NCI-H2227 (cell line): ENCODE measurements at regions not wholly inside any gene's neighbourhood (a gene's known extent, or its start where the extent isn't known, plus 50 kb on each side); places are given as distances from the start of the nearest gene placed in this dataset.

ENCODE experiments used
- DNase-seq: peaks from one replicate; lab custom pipeline; 2025; ENCODE audit not compliant: unreplicated experiment; lab: John Stamatoyannopoulos, UW

DNA sequence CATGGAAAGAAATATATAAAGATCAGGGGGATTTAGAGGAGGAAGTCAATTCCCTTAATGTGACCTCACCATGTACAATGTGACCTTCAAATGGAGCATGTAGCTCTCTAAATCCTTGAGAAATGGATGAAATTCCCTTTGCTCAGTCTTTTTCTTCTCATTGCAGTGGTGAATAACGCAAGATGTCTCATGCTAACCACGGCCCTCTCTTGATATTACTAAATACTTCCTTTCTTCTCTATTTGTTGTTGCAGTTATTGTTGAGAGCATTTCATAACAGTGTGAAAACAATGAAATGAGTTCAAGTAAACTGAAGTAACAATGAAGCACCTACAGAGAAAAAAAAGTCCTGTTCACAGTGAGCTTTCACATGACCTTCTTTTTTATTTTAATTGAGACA lies 55.6 kb downstream of the ZNF281 start:
- DNase-seq: no peak

DNA sequence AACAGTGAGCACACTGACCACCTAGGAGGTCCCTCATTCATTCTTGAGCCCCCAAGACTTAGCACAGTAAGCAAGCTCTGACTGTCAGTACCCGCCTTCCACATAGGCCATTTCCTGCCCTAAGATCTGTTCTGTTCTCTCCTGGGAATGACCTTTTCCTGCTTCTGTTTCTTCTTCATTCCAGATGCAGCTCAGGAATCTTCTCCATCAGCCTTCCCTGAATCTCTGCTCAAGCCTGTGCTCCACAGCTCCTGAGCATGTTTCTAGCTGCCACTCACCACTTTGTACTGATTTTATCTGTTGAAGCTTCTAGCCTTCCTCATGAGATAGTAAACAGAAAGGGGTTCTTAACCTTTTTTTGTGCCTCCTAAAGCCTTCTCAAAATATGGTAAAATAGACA lies 56.6 kb downstream of the ZNF281 start:
- no peak for DNase-seq

DNA sequence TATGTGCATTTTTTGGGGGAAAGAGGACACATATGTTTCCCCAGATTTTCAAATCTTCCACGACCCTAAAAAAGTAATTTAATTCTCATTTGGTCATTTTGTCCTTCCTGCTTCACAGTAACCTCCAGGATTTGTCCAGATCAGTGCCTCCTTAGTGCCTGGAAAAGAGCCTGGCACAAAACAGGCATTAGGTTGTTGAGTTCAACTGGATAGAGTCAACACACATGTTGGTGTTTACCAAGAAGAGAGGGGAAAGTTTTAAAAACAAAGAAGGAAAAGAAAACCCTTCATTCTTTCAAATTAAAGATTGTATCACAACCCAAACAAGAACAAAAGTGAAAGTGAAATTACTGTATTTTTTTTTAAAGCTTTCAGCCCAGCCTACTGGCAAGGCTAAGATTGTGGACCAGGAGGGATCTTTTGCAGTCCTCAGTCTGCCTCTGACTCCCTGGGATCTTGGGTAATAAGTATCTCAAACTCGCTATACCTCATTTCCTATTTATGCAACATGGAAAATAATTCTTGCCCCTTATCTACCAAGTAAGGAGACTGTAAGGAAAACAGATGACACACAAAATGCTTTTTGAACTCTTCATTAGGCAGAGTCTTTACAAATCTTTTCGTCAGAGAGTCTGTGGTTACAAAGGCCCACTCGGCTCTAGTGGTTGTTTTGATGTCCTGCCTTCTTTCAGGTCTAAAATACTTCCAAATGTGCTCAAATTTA lies 57.8 kb downstream of the ZNF281 start:
- no peak for DNase-seq

DNA sequence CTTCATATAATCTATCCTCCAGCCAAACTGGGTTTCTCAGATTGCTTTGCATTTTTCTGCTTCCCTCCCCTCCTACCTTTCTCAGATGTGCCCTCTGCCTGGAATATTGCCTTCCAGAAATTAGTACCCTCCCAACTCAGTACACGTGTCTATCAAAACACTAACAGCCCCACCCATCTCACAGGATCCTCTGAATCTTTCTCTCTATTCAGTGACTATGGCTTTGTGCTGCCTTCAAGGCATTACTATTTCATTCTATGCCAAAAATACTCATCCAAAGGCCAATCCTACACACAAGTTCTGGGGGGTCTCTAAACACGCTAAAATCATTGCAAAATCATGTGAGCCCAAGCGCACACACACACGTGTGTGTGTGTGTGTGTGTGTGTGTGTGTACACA lies 58.4 kb downstream of the ZNF281 start:
- DNase-seq: no peak

DNA sequence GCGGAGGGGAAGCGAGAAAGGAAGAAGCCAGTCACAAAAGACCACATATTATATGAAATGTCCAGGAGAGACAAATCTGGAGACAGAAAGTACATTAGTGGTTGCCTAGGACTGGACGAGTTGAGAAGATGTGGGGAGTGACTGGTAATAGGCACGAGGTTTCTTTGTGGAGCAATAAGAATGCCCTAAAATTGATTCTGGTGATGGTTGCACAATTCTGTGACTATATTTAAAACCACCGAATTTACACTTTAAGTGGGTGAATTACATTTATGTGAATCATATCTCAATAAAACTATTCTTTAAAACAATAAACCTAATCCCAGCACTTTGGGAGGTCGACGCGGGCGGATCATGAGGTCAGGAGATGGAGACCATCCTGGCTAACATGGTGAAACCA lies 63.1 kb downstream of the ZNF281 start:
- no peak for DNase-seq

DNA sequence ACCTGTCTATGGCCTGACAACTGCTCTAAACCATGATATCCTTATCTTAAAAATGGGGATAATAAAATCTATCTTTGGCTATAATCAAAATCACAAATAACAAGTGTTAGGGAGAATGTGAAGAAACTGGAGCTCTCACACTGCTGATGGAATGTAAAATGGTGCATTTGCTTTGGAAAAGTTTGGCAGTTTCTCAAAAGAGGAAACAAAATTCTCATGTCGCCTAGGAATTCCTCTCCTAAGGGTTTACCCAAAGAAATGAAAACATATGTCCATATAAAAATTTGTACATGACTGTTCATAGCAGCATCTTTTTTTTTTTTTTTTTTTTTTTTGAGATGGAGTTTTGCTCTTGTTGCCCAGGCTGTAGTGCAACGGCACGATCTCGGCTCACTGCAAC lies 64.3 kb downstream of the ZNF281 start:
- no peak for DNase-seq

DNA sequence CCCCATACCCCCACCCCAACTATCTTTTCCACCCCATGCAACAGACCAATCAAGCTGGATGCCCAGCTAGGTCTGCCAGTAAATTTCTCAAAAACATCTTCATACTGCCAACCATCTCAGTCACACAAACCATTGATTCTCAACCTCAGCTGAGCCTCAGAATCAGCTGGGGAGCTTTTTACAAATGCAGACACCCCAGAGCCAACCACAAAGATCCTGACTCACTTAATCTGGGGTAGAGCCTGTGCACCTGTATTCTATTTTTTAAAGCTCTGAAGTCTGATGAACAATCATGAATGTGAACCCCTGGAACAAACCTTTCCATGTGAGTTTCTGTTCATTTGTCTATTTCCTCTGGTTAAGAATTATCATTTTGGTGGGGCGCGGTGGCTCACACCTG lies 66.0 kb downstream of the ZNF281 start:
- DNase-seq: no peak

DNA sequence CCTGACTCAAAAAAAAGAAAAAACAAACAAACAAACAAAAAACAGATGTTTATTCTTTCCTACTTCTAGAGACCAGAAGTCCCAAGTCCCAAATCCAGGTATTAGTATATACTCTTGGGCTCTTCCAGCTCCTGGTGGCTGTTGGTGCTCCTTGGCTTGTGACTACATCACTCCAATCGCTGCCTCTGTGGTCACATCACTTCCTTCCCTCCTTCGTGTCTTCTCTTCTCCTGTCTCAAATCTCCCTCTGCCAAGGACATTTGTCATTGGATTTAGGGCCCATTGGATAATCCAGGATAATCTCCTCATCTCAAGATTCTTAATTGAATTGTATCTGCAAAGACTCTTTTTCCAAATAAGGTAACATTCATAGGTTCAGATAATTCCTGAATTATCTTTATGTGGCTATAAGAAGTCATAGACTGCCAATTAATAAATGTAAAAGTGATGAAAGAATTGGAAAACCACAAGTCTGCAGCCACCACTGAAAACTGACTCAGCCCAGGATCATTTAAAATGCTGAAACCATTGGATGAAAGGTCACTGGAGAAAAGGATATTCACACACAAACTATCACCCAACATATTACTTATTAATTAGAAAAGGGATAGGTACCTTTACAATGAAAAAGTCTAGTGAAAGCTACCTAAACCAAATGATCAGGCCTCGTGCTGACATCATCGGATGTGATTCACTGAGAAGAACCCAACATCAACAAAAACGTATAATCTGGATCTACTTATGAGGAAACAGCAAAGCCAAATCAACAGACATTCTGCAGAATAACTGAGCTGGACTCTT lies 67.1 kb downstream of the ZNF281 start:
- DNase-seq: no peak

DNA sequence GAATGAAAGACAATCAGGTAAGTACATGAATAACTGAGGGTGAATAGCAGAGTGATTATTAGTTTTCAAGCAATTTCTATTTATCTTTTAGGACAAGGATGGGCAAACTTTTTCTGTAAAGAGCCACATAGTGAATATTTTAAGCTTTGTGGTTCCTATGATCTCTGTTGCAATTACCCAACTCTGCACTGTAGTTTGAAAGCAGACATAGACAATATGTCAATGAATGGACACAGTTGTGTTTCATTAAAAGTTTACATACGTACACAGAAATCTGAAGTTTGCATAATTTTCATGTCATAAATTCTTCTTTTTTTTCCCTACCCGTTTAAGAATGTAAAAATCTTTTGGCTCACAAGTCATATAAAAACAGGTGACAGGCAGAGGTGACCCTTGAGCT lies 71.4 kb downstream of the ZNF281 start:
- DNase-seq: no peak

DNA sequence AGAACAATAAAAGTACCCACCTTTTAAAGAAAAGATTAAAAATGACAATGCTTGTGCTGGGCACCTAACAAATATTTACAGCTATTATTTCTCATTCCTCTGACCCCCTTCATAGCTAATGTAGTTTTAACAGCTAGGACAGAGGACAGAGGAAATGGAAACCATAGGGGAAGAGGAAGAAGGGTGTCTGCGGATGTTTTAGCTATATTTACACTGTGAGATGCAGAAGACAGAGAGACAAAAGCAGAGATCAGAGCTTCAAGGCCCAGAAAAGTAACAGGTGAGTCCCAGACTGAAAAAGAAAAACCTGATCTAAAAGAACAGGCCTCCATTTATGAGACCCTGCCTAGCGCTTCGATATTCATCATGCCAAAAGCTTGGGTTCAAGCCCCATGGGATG lies 72.0 kb downstream of the ZNF281 start:
- DNase-seq: no peak

DNA sequence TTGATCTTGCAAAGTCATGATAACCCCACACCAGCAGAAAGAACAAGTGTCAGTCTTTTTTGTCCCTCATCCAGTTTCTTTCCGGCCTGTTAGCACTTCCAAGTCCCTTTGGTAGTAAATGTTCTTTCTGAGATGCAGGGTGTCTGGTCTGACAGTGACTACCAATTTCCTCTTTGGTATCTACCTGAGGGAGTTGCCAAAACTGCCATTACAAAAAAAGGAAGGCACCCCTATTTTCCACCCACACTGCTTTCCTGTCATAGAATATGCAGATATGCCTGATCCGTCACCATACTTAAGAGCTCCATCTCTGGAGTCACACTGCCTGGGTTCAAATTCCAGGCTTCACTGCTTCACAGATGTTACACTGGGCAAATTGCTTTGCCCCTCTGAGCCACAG lies 72.4 kb downstream of the ZNF281 start:
- DNase-seq: no peak

DNA sequence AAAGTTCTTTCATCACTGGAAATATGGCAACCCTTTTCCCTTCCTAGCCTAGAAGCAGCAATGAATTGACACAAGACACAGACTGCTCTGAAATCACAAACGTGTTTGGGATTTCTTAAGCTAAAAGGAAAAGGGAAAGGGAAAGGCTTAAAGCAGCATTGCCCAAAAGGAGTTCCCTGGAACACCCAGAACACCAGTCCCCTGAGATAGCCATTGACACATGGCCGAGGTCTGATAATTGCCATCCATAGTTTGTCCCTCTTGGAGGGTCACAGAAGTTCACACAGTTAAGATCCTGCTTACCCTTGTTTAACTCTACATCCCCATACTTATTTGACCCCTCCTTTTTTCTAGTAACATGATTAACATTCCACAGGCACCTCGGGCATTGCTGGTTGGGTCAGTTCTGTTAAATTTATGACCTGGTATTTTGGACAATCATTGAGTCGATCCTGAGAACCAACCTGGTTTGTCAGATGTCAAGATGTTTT lies 72.9 kb downstream of the ZNF281 start:
- DNase-seq: no peak

DNA sequence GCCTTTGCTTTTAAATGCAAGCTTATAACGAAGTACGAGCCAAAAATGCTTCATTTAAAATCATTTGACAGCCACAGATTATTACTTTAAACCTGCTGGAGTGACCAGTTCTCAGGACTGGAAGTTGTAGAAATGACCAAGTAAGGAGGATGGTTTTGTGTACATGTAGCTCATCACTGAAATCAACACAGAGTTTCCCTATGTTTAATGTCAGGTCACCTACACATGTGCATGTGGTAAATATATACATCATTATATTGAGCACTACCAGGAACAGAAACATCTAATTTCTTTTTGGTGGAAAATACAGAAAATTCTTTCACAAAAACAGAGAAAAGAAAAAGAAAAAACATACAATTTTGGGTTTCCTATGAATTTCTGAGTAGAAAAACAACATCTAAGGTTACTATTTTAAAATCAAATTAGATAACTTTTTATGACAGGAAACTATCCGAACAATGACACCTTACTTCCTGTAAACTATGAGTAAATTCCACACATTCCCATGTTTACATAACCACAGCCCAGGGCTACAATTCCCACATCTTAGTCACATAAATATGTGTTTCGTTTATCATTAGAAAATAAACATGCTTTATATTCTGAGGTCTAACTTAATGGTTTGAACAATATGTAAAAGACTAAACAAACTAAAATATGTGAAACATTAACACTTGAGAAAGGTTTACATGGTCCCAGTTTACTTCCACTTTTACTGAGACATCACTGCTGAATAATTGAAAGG lies 73.6 kb downstream of the ZNF281 start:
- no peak for DNase-seq

DNA sequence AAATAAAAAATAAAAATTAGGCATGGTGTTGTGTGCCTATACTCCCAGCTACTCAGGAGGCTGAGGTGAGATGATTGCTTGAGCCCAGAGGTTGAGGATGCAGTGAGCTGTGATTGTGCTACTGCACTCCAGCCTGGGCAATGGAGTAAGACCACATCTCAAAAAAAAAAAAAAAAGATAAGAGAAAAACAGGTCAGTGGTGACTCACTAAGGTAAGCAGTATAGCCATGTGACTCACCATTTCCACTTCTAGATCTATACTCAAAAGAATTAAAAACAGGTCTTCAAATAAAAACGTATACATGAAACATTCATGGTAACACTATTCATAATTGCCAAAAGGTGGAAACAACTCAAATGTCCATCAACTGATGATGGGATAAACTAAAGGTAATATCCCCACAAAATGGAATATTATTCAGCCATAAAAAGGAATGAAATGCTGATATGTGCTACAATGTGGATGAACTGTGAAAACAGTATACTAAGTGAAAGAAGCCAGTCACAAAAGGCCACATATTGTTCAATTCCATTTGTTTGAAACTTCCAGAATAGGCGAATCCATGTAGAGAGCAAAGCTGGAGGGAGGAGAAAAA lies 75.1 kb downstream of the ZNF281 start:
- DNase-seq: no peak

DNA sequence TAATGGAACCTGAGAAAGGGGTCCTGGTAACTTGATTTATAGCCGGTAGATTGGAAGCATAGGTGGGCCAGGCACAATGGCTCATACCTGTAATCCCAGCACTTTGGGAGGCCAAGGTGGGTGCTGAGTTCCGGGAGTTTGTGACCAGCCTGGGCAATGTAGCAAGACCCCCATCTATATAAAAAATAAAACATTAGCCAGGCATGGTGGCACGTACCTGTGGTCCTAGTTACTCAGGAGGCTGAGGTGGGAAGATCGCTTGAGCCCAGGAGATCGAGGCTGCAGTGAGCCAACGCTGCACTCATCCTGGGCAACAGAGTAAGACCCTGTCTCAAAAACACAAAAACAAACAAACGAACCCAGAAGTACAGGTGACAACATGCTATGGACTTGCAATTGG lies 76.5 kb downstream of the ZNF281 start:
- no peak for DNase-seq

DNA sequence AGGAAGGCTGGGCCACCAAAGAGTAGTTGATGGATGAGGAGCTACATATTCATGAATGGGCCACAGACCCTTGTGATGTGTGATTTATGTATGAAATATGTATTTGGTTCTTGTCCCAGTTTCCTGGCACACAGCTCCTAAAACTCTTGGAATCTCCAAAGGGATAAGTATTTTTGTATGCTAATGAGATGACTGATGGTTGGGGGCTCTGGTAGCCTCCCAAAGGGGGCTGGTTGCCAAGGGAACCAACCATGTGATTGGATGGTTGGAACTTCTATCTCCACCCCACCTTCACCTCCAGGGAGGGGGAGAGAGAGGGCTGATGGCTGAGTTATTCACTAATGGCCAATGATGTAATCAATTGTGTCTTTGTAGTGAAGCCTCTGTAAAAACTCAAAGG lies 77.1 kb downstream of the ZNF281 start:
- DNase-seq: no peak

DNA sequence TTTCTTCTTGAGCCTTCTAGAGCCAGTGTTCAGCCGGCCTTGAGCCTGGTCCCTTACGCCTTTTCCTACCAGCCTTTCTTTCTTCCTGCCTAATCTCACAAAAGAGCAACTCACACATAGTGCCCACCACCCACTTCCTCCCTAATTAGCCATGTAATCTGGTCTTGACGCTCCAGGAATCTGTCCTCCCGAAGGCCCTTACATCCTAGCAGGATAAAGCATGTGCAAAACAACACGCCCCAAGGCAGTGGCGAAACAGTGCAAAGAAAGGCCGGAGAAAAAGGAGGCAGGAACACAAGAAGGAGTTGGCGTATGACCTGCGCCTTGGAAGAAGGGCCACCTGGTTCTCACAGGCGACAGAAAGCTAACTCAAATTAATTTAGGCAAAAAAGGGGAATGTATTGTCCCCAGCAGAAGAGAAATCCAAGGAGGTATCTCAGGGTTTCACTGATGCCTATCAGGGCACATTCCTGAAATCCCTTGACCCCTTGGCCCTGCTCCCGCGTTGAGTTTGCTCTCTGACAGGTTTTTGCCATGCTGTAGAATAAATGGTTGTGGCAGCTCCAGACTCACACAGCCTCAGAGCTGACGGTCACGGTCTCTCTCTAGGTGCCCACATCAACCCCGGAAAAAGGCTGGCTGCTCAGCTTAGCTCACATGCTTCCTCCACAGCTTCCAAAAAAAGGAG lies 79.0 kb downstream of the ZNF281 start:
- DNase-seq: no peak

DNA sequence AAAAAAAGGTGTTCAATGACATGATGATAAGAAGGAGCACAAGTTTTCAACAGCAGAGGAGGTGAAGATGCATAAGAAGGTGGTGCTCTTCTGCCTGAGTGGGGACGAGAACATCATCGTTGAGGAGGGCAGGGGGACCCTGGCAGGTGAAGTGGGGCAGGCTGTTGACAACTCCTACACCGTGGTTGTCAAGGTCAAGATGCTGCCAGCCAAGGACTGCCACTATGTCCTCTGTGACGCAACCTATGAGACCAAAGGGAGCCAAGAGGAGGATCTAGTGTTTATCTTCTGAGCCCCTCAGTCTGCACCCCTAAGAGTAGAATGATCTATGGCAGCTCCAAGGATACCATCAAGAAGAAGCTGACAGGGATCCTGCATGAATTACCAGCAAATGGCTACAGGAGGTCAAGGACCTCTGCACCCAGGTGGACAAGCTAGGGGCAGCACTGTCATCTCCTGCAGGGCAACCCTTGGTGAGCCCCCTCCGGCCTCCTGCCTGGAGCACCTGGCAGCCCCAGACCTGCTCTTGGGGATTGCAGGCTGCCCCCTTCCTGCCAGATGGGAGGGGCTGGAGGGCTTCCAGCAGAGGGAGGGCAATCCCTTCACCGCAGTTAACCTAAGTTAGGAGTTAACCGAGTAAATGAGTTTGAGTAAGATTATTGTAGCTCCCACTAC lies 80.5 kb downstream of the ZNF281 start:
- DNase-seq: no peak

DNA sequence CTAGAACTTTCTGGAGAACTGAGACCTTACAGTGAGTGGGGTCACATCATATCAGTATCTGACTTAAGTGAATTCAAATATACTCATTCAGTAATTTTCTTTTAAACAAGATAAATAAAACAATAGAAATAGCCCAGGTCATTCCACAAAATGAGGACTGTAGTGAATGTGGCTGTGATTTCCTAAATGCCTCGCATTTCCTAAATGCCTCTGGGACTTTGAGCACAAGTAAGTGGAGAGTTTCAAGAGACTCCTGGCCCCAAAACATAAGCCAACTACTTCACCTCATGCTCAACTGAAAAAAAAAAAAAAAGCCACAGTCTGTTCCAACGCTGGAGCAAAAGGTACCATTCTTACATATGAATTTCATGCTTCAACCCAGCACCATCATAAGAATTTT lies 81.5 kb downstream of the ZNF281 start:
- no peak for DNase-seq

DNA sequence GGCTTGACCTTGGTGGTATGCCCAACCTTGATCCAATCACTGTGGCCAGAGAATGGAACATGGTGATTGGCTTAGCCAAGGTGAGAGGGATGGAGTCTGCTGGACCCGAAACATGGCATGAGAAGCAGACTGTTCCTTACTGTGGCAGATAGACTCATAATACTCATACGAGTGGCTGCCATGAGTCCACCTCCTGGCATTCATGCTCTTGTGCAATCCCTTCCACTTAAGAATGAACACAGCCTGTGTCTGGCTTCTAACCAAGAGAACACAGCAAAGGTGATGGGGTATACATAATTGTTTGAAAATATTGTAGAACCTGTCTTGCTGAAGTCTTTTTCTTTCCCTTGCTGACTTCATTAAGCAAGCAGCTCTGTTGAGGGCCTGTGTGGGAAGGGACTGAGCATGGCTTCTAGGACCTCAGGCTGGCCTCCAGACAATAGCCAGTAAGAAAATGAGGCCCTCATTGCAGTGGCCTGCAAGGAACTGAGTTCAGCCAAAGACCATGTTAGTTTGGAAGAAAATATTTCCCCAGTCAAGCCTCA lies 85.9 kb downstream of the ZNF281 start:
- no peak for DNase-seq
